Endothelial cell (in vitro differentiated cells): ENCODE measurements at regions not wholly inside any gene's neighbourhood (a gene's known extent, or its start where the extent isn't known, plus 50 kb on each side); places are given as distances from the start of the nearest gene placed in this dataset.

Experiments
- DNase-seq: peaks from one replicate; pipeline ENCODE4 v3.0.0; 2021; ENCODE audit warnings: low spot score
- H3K27ac Mint-ChIP-seq: one replicate; pipeline ENCODE4 v1.8.0; 2021; ENCODE audit warnings: mixed read lengths, inconsistent platforms; ENCODE audit not compliant: unreplicated experiment
- H3K27me3 Mint-ChIP-seq: one replicate; pipeline ENCODE4 v1.8.0; 2021; ENCODE audit warnings: mild to moderate bottlenecking, moderate library complexity, mixed read lengths, inconsistent platforms; ENCODE audit not compliant: unreplicated experiment
- H3K36me3 Mint-ChIP-seq: one replicate; pipeline ENCODE4 v1.8.0; 2021; ENCODE audit warnings: mild to moderate bottlenecking, low read depth, mixed read lengths, inconsistent platforms; ENCODE audit not compliant: unreplicated experiment
- H3K4me1 Mint-ChIP-seq: one replicate; pipeline ENCODE4 v1.8.0; 2021; ENCODE audit warnings: mild to moderate bottlenecking, mixed read lengths, inconsistent platforms; ENCODE audit not compliant: unreplicated experiment
- H3K4me3 Mint-ChIP-seq: one replicate; pipeline ENCODE4 v1.8.0; 2021; ENCODE audit warnings: mild to moderate bottlenecking, mixed read lengths, inconsistent platforms; ENCODE audit not compliant: unreplicated experiment
- H3K9me3 Mint-ChIP-seq: one replicate; pipeline ENCODE4 v1.8.0; 2021; ENCODE audit warnings: mixed read lengths, inconsistent platforms; ENCODE audit not compliant: unreplicated experiment
- TF ChIP-seq, protein P1 (sequence below): fragments of 200-600 bp; sonication (generic); IDR thresholded peaks from one replicate; pipeline ENCODE4 v1.5.0; 2021; ENCODE audit warnings: antibody characterized with exemption; ENCODE audit not compliant: unreplicated experiment

DNA sequence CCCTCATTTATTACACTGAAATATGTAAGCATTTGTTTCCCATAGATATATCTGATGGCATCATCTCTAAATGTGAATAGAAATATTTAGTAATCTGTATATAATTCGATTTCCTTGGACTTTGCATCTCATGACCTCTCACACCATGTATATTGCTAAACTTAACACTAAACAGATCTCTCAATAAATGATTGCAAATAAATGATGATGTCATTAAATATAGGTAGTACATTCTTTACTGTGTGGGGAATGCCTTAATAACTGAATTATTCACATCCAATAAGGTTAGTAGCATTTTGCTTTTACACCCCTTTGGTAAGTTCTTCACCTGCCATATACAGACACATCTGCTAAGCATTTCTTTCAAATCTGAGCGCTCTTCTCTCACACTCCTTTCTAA, 340.5 kb downstream of the FSCB start:
- peaks cover 3% of the 10 kb centered on the region for H3K36me3 Mint-ChIP-seq
- no peak overlapping the region for H3K27ac Mint-ChIP-seq
- H3K27me3 Mint-ChIP-seq: no peaks in the 10 kb centered on the region
- H3K9me3 Mint-ChIP-seq: no peaks in the 10 kb centered on the region
- TF ChIP-seq, protein P1, sequence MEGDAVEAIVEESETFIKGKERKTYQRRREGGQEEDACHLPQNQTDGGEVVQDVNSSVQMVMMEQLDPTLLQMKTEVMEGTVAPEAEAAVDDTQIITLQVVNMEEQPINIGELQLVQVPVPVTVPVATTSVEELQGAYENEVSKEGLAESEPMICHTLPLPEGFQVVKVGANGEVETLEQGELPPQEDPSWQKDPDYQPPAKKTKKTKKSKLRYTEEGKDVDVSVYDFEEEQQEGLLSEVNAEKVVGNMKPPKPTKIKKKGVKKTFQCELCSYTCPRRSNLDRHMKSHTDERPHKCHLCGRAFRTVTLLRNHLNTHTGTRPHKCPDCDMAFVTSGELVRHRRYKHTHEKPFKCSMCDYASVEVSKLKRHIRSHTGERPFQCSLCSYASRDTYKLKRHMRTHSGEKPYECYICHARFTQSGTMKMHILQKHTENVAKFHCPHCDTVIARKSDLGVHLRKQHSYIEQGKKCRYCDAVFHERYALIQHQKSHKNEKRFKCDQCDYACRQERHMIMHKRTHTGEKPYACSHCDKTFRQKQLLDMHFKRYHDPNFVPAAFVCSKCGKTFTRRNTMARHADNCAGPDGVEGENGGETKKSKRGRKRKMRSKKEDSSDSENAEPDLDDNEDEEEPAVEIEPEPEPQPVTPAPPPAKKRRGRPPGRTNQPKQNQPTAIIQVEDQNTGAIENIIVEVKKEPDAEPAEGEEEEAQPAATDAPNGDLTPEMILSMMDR: no peak
- no peaks in the 10 kb centered on the region for H3K4me1 Mint-ChIP-seq
- no peak overlapping the region for H3K4me3 Mint-ChIP-seq
- DNase-seq: no peak

- no peak for DNase-seq
- H3K36me3 Mint-ChIP-seq: peaks cover 3% of the 10 kb centered on the region
- no peaks in the 10 kb centered on the region for H3K9me3 Mint-ChIP-seq
- no peak overlapping the region for H3K4me3 Mint-ChIP-seq
- TF ChIP-seq, protein P1: no peak
- no peak overlapping the region for H3K27ac Mint-ChIP-seq
- no peaks in the 10 kb centered on the region for H3K27me3 Mint-ChIP-seq
- no peaks in the 10 kb centered on the region for H3K4me1 Mint-ChIP-seq
Observed at GRCh38 chr14:44165936-44166335, 341.1 kb downstream of the FSCB start.

DNA sequence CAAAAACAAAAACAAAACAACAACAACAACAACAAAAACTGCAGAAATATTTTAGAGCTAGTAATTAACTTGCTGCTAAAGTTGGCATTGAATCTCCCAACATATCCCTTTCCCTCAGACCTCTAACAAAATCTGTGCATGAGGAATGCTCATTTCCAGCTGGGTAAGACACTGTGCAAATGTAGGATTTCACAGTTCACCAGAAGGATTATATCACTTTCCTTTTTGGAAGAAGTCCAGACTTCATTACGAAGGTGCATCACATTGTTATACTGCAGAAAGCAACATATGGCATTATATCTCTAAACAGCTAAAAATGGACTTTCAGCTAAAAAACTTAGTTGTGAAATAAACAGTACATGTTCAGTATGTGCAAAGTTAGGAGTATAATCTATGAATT, 341.8 kb downstream of the FSCB start:
- TF ChIP-seq, protein P1: no peak
- Mint-ChIP-seq H3K4me1 (no peaks in the 10 kb centered on the region), H3K36me3 (peaks cover 3% of the 10 kb centered on the region), H3K27ac (no peak overlapping the region), H3K9me3 (no peaks in the 10 kb centered on the region), H3K27me3 (no peaks in the 10 kb centered on the region), H3K4me3 (no peak overlapping the region)
- DNase-seq: no peak

DNA sequence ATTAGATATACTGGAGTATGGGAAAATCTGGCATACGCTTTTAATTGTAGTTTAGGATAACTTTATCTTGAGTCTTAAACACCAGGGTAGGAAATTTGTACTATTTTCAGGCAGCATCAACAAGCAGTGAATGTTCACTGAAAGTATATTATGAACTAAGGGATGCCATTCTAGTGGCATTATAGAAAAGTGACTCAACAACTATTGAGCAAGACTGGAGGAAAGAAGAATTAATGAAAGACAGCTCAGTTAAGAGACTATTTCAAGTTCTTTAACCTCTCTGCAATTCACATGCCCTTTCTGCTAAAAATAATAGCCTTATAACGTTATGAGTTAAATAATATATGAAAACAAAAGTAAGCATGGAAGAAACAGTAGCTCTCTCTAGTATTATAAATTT, 343.1 kb downstream of the FSCB start:
- no peaks in the 10 kb centered on the region for H3K4me1 Mint-ChIP-seq

DNA sequence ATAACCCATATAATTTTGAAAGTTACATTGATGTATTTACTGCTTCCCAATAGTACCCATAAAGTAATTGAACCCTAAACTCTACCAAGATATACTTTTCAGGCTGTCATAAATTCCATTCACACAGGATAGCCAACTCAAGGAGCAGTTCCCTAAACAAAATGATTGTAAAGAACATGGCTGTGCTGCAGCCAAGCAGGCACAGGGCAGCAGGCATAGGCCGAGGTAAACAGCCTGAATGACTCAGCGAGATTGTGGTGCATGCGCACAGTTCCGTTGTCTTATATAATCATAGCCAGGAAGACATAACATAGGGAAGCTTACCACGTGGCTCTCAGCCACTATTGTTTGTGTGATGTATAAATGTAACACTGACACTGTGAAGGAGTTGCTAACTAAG, 344.9 kb downstream of the FSCB start:
- H3K4me3 Mint-ChIP-seq: no peak overlapping the region

More for the DNA sequence above, 343.1 kb downstream of the FSCB start:
- no peaks in the 10 kb centered on the region for H3K27me3 Mint-ChIP-seq
- DNase-seq: no peak
- no peak overlapping the region for H3K27ac Mint-ChIP-seq
- H3K4me3 Mint-ChIP-seq: no peak overlapping the region
- no peaks in the 10 kb centered on the region for H3K9me3 Mint-ChIP-seq
- peaks cover 3% of the 10 kb centered on the region for H3K36me3 Mint-ChIP-seq
- TF ChIP-seq, protein P1: no peak

More for the DNA sequence above, 344.9 kb downstream of the FSCB start:
- H3K36me3 Mint-ChIP-seq: peaks cover 3% of the 10 kb centered on the region
- no peak overlapping the region for H3K27ac Mint-ChIP-seq
- TF ChIP-seq, protein P1: no peak
- no peak for DNase-seq
- no peaks in the 10 kb centered on the region for H3K4me1 Mint-ChIP-seq
- no peaks in the 10 kb centered on the region for H3K9me3 Mint-ChIP-seq
- no peaks in the 10 kb centered on the region for H3K27me3 Mint-ChIP-seq
